Stomach (tissue), 8 donors: ENCODE measurements at regions not wholly inside any gene's neighbourhood (a gene's known extent, or its start where the extent isn't known, plus 50 kb on each side); places are given as distances from the start of the nearest gene placed in this dataset.

Source experiments
- DNase-seq, 2 donors: peaks; one replicate each; pipeline versions ENCODE4 v3.0.0 to v3.0.0-alpha.2; 2013 to 2019
- H3K27ac ChIP-seq, 5 donors: fragments of 200-600 bp in 4 of 5; sonication (generic) in 4 of 5; one replicate each; pipeline ENCODE4 v1.5.1; 2013 to 2019; ENCODE audit warnings: mild to moderate bottlenecking in 1 of 5, moderate library complexity in 1 of 5
- H3K27me3 ChIP-seq, 3 donors: fragments of 200-600 bp; sonication (generic); one replicate each; pipeline ENCODE4 v1.5.1; 2017 to 2019; ENCODE audit warnings: mixed run types in 1 of 3
- H3K36me3 ChIP-seq, 4 donors: fragments of 200-600 bp; sonication (generic); 1 replicate in 3 of 4; 2 replicates in 1 of 4; pipeline ENCODE4 v1.5.1; 2016 to 2019
- H3K4me1 ChIP-seq, 4 donors: fragments of 200-600 bp; sonication (generic); one replicate each; pipeline ENCODE4 v1.5.1; 2016 to 2019
- H3K4me3 ChIP-seq, 4 donors: fragments of 200-600 bp; sonication (generic) in 3 of 4; one replicate each; pipeline ENCODE4 v1.5.1; 2016 to 2019; ENCODE audit warnings: mild to moderate bottlenecking in 1 of 4
- H3K9me3 ChIP-seq, 4 donors: fragments of 200-600 bp; sonication (generic); one replicate each; pipeline ENCODE4 v1.5.1; 2016 to 2019
- EP300 ChIP-seq: sonication (generic); formaldehyde crosslinking; IDR thresholded peaks from one replicate; pipeline ENCODE4 v1.6.1; 2017; ENCODE audit warnings: antibody characterized with exemption
- POLR2A ChIP-seq, 4 donors: fragments of 450-650 bp; IDR thresholded peaks; one replicate each; pipeline ENCODE4 v1.6.1; 2016; ENCODE audit warnings: antibody characterized with exemption in 4 of 4, control low read depth in 2 of 4, mild to moderate bottlenecking in 1 of 4, moderate library complexity in 1 of 4
- POLR2AphosphoS5 ChIP-seq, 3 donors: sonication (generic); formaldehyde crosslinking; IDR thresholded peaks; one replicate each; pipeline ENCODE4 v1.6.1; 2016; ENCODE audit warnings: antibody characterized with exemption in 3 of 3
- WGBS, 5 donors: extraction: QIAGEN DNeasy Blood & Tissue Kit in 3 of 5; methylation state at CpG; one replicate each; pipeline versions ENCODE4 v1.1.5 to v1.1.7; 2013 to 2018; 5-methylcytosine and 5-hydroxymethylcytosine counted together
- intact Hi-C: fragments of 100-400 bp; cut with DNase I; formaldehyde crosslinking; loops from one replicate; pipeline ENCODE4 v1.15.1; 2023; ENCODE audit warnings: low total_unique reads
- TF ChIP-seq, protein P1 (sequence below), 7 experiments: fragments of 450-650 bp in 4 of 7; fragments of 200-600 bp in 3 of 7; sonication (generic) in 3 of 7; IDR thresholded peaks; one replicate each; pipeline ENCODE4 v1.5.1; 2016 to 2019; ENCODE audit warnings: antibody characterized with exemption in 7 of 7, control low read depth in 2 of 7, mild to moderate bottlenecking in 1 of 7
- donor health status: healthy with polysubstance abuse.
- donor health status: Bipolar disorder and iron deficiency.
- donor health status: healthy.

DNA sequence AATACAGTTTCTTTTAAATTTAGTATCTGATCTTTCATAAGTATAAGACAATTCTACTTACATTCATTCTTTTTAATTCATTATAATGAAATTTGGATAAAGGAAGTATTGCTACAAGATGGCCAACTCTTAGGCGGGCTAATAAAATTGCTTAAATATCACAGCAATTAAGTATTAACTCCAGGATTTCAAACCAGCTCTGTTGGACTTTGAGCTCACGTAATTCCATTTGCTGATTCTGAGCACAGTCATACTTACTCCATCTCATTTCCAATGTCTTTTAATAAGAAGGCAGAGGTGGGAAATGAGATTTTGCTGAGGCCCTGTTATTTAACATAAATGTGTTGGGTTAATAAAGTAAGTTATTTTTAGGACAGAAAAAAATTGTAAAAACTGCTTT lies 748.1 kb downstream of the KCNA4 start:
- Histone ChIP-seq H3K27ac (no peak overlapping the region), H3K4me3 (no peak overlapping the region), H3K4me1 (no peaks in the 10 kb centered on the region), H3K27me3 (no peaks in the 10 kb centered on the region), H3K9me3 (no peaks in the 10 kb centered on the region), H3K36me3 (no peaks in the 10 kb centered on the region)
- no peak for DNase-seq
- TF ChIP-seq EP300 (no peak), POLR2AphosphoS5 (IDR thresholded peaks at IDR 0.05) (no peak), POLR2A (IDR thresholded peaks at IDR 0.05) (no peak)
- TF ChIP-seq, protein P1, sequence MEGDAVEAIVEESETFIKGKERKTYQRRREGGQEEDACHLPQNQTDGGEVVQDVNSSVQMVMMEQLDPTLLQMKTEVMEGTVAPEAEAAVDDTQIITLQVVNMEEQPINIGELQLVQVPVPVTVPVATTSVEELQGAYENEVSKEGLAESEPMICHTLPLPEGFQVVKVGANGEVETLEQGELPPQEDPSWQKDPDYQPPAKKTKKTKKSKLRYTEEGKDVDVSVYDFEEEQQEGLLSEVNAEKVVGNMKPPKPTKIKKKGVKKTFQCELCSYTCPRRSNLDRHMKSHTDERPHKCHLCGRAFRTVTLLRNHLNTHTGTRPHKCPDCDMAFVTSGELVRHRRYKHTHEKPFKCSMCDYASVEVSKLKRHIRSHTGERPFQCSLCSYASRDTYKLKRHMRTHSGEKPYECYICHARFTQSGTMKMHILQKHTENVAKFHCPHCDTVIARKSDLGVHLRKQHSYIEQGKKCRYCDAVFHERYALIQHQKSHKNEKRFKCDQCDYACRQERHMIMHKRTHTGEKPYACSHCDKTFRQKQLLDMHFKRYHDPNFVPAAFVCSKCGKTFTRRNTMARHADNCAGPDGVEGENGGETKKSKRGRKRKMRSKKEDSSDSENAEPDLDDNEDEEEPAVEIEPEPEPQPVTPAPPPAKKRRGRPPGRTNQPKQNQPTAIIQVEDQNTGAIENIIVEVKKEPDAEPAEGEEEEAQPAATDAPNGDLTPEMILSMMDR (IDR thresholded peaks at IDR 0.05) = no peak
- WGBS, 5 donors = 82 to 92% (median 86%) methylated on average over 2 of the region's 2 CpGs
- intact Hi-C loops = no loop called here

DNA sequence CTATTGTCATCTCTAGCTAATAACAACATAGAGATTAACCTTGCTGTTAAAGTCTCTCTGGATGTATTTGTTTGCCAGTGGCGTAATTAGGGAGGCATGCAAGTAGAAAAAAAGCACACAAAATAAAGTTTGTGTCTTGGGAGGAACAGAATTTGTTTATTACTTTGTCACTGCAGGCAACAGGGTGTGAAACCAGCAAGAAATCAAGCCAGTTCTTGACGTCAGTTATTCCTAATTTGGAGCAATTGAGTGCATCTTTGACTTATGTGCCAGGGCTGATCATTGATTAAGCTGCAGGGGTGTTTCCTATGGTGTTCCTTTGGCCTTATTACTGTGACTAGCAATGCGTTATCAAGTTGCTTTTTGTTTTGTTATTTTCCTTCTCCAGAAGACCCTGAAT lies 751.0 kb downstream of the KCNA4 start:
- H3K4me1 ChIP-seq = no peaks in the 10 kb centered on the region
- DNase-seq = no peak
- no peaks in the 10 kb centered on the region for H3K27me3 ChIP-seq
- intact Hi-C loops = no loop called here
- no peaks in the 10 kb centered on the region for H3K36me3 ChIP-seq
- peaks cover 0 to 3% (median 0%) of the 10 kb centered on the region in 4 donors for H3K9me3 ChIP-seq
- H3K27ac ChIP-seq = no peak overlapping the region
- TF ChIP-seq POLR2A (IDR thresholded peaks at IDR 0.05) (no peak), POLR2AphosphoS5 (IDR thresholded peaks at IDR 0.05) (no peak), EP300 (no peak)
- TF ChIP-seq, protein P1 (IDR thresholded peaks at IDR 0.05) = no peak
- WGBS, 5 donors = 56 to 68% (median 65%) methylated on average over 3 of the region's 3 CpGs
- no peak overlapping the region for H3K4me3 ChIP-seq

DNA sequence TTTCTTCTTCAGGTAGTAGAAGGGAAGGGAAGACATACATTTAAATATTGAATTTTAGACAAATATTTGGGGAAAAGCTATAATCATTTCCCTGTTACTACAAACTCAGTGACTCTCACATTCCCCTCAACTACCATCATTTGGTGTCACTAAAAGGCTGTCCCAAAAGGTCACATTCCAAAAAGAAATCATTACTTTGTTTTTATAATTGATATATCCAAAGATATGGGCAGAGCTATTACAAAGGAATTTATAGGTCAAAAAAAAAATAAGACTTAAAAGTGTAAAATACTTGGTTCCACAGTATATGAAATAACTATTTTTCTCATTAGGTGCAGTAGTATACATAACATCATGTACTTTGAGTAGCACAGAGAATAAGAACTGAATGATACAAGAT lies 751.4 kb downstream of the KCNA4 start:
- H3K4me1 ChIP-seq = no peaks in the 10 kb centered on the region

DNA sequence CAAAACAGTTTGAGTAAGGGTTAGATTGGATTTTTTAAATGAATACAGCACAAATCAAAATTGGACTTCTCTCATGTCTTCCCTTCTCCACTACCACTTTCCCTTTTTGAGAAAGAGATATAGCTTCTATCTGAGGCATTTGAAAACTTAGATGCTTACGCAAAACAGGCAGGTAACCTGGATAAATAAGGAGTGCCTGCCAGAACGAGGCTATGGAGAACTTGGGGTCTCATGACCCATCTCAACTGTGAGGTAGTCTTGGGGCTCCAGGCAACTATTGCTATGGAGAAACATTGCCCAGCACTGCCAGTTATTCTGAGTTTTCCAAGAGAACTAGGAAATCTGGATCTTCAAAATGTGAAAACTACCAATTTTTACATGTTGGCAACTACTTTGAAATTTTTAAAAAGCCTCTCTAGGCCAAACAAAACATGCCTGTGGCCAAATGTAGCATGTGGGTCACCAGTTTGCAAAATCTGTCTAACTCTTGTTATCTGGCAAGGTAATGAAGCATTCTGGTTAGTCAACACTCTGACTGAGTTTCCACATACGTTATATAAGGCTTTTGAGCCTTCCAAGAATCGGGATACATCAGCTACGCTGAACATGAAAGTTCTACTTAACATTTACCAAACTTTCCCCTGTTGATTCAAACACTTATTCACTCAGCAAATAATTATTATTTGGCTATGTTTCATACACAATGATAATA lies 752.7 kb downstream of the KCNA4 start:
- no peak overlapping the region for H3K4me3 ChIP-seq
- no peaks in the 10 kb centered on the region for H3K36me3 ChIP-seq
- H3K27ac ChIP-seq = no peak overlapping the region
- no peaks in the 10 kb centered on the region for H3K4me1 ChIP-seq
- WGBS, 5 donors = 74 to 80% (median 78%) methylated on average over 5 of the region's 5 CpGs
- no peaks in the 10 kb centered on the region for H3K27me3 ChIP-seq
- TF ChIP-seq POLR2A (IDR thresholded peaks at IDR 0.05) (no peak), EP300 (no peak), POLR2AphosphoS5 (IDR thresholded peaks at IDR 0.05) (no peak)
- TF ChIP-seq, protein P1 (IDR thresholded peaks at IDR 0.05) = no peak
- intact Hi-C loops = no loop called here
- peaks cover 0 to 3% (median 0%) of the 10 kb centered on the region in 4 donors for H3K9me3 ChIP-seq
- no peak for DNase-seq

More for the DNA sequence above, 751.4 kb downstream of the KCNA4 start:
- DNase-seq = no peak
- no peak for TF ChIP-seq EP300
- TF ChIP-seq, protein P1 (IDR thresholded peaks at IDR 0.05) = no peak
- TF ChIP-seq POLR2AphosphoS5 (IDR thresholded peaks at IDR 0.05) = no peak
- no peak for TF ChIP-seq POLR2A (IDR thresholded peaks at IDR 0.05)
- no peaks in the 10 kb centered on the region for H3K27me3 ChIP-seq
- intact Hi-C loops = no loop called here
- no peaks in the 10 kb centered on the region for H3K36me3 ChIP-seq
- peaks cover 0 to 3% (median 0%) of the 10 kb centered on the region in 4 donors for H3K9me3 ChIP-seq
- H3K27ac ChIP-seq = no peak overlapping the region
- no peak overlapping the region for H3K4me3 ChIP-seq
